SK-N-MC (cell line): ENCODE measurements at regions not wholly inside any gene's neighbourhood (a gene's known extent, or its start where the extent isn't known, plus 50 kb on each side); places are given as distances from the start of the nearest gene placed in this dataset.

Experiments used
- DNase-seq: peaks from one replicate; pipeline ENCODE4 v3.0.0-alpha.2; 2011; ENCODE audit warnings: low read depth, low spot score
- H3K27ac ChIP-seq: fragments of 200-600 bp; sonication (generic); 2 replicates; pipeline ENCODE4 v1.5.1; 2016; ENCODE audit warnings: mixed run types
- H3K36me3 ChIP-seq: fragments of 200-600 bp; sonication (generic); 2 replicates; pipeline ENCODE4 v1.6.1; 2017; ENCODE audit warnings: antibody characterized with exemption, low read length, mixed read lengths; ENCODE audit not compliant: insufficient read depth
- H3K4me3 ChIP-seq: fragments of 200-600 bp; sonication (generic); 2 replicates; pipeline ENCODE4 v1.5.1; 2016
- H3K9ac ChIP-seq: fragments of 200-600 bp; sonication (generic); 2 replicates; pipeline ENCODE4 v1.8.0; 2017; ENCODE audit warnings: mixed run types, mixed read lengths; ENCODE audit not compliant: insufficient read length
- H3K9me3 ChIP-seq: fragments of 200-600 bp; sonication (generic); 2 replicates; pipeline ENCODE4 v1.6.1; 2017; ENCODE audit warnings: low read depth, mild to moderate bottlenecking, antibody characterized with exemption, low read length, moderate library complexity, mixed read lengths
- EZH2 ChIP-seq: fragments of 200-600 bp; sonication (generic); IDR thresholded peaks from one replicate; pipeline ENCODE4 v1.6.1; 2017; ENCODE audit warnings: antibody characterized with exemption
- FOXP2 ChIP-seq: optimal IDR thresholded peaks from 2 replicates; pipeline ENCODE3; 2011; ENCODE audit warnings: mild to moderate bottlenecking, moderate library complexity; ENCODE audit not compliant: insufficient read depth; ENCODE audit errors: extremely low read length, control extremely low read depth
- POLR2AphosphoS5 ChIP-seq: IDR thresholded peaks from 2 replicates; pipeline ENCODE4 v1.6.1; 2012; ENCODE audit warnings: mild to moderate bottlenecking, low read depth, low read length, borderline replicate concordance

GRCh38 chr2:154537843-154538450, 160.5 kb upstream of the KCNJ3 start:
- TF ChIP-seq FOXP2 (no peak), POLR2AphosphoS5 (no peak), EZH2 (no peak)
- Histone ChIP-seq H3K9me3 (no peaks in the 10 kb centered on the region), H3K36me3 (no peaks in the 10 kb centered on the region), H3K9ac (no peak overlapping the region), H3K4me3 (no peak overlapping the region), H3K27ac (no peak overlapping the region)
- DNase-seq: no peak

GRCh38 chr2:154546341-154546740, 152.2 kb upstream of the KCNJ3 start:
- Histone ChIP-seq H3K9me3 (no peaks in the 10 kb centered on the region), H3K36me3 (no peaks in the 10 kb centered on the region), H3K4me3 (no peak overlapping the region), H3K9ac (no peak overlapping the region), H3K27ac (no peak overlapping the region)
- no peak for TF ChIP-seq POLR2AphosphoS5
- no peak for TF ChIP-seq EZH2
- TF ChIP-seq FOXP2: no peak
- DNase-seq: no peak

GRCh38 chr2:154549869-154550268, 148.6 kb upstream of the KCNJ3 start:
- no peaks in the 10 kb centered on the region for H3K36me3 ChIP-seq
- TF ChIP-seq POLR2AphosphoS5 (no peak), FOXP2 (no peak), EZH2 (no peak)
- no peak overlapping the region for H3K4me3 ChIP-seq
- no peaks in the 10 kb centered on the region for H3K9me3 ChIP-seq
- DNase-seq: no peak
- H3K27ac ChIP-seq: no peak overlapping the region
- no peak overlapping the region for H3K9ac ChIP-seq

- TF ChIP-seq FOXP2: no peak
- no peak for TF ChIP-seq EZH2
- TF ChIP-seq POLR2AphosphoS5: no peak
- Histone ChIP-seq H3K4me3 (no peak overlapping the region), H3K9me3 (no peaks in the 10 kb centered on the region), H3K9ac (no peak overlapping the region), H3K27ac (no peak overlapping the region), H3K36me3 (no peaks in the 10 kb centered on the region)
- no peak for DNase-seq
Measured at GRCh38 chr2:154551649-154552048, 146.8 kb upstream of the KCNJ3 start.

GRCh38 chr2:154554046-154554445, 144.4 kb upstream of the KCNJ3 start:
- no peak for DNase-seq
- H3K4me3 ChIP-seq: no peak overlapping the region
- no peaks in the 10 kb centered on the region for H3K36me3 ChIP-seq
- no peaks in the 10 kb centered on the region for H3K9me3 ChIP-seq
- no peak overlapping the region for H3K27ac ChIP-seq
- no peak for TF ChIP-seq POLR2AphosphoS5
- no peak for TF ChIP-seq EZH2
- TF ChIP-seq FOXP2: no peak
- H3K9ac ChIP-seq: no peak overlapping the region

- Histone ChIP-seq H3K9me3 (no peaks in the 10 kb centered on the region), H3K36me3 (no peaks in the 10 kb centered on the region), H3K9ac (no peak overlapping the region), H3K27ac (no peak overlapping the region), H3K4me3 (no peak overlapping the region)
- no peak for TF ChIP-seq POLR2AphosphoS5
- no peak for TF ChIP-seq FOXP2
- TF ChIP-seq EZH2: no peak
- no peak for DNase-seq
Measured at GRCh38 chr2:154555710-154556109, 142.8 kb upstream of the KCNJ3 start.

- H3K9me3 ChIP-seq: no peaks in the 10 kb centered on the region
- H3K4me3 ChIP-seq: no peak overlapping the region
- no peak for DNase-seq
- H3K27ac ChIP-seq: no peak overlapping the region
- H3K36me3 ChIP-seq: no peaks in the 10 kb centered on the region
- no peak overlapping the region for H3K9ac ChIP-seq
- TF ChIP-seq FOXP2 (no peak), POLR2AphosphoS5 (no peak), EZH2 (no peak)
Measured at GRCh38 chr2:154556146-154556545, 142.3 kb upstream of the KCNJ3 start.

GRCh38 chr2:154556607-154557006, 141.9 kb upstream of the KCNJ3 start:
- Histone ChIP-seq H3K36me3 (no peaks in the 10 kb centered on the region), H3K9me3 (no peaks in the 10 kb centered on the region), H3K4me3 (no peak overlapping the region), H3K27ac (no peak overlapping the region), H3K9ac (no peak overlapping the region)
- no peak for TF ChIP-seq EZH2
- TF ChIP-seq POLR2AphosphoS5: no peak
- no peak for TF ChIP-seq FOXP2
- no peak for DNase-seq

GRCh38 chr2:154557906-154558305, 140.6 kb upstream of the KCNJ3 start:
- DNase-seq: no peak
- Histone ChIP-seq H3K27ac (no peak overlapping the region), H3K9me3 (no peaks in the 10 kb centered on the region), H3K9ac (no peak overlapping the region), H3K36me3 (no peaks in the 10 kb centered on the region), H3K4me3 (no peak overlapping the region)
- TF ChIP-seq POLR2AphosphoS5: no peak
